Vagina (tissue), 2 donors: ENCODE measurements at regions not wholly inside any gene's neighbourhood (a gene's known extent, or its start where the extent isn't known, plus 50 kb on each side); places are given as distances from the start of the nearest gene placed in this dataset.

Source experiments
- DNase-seq, 2 donors: peaks; one replicate each; pipeline ENCODE4 v3.0.0-alpha.2; 2017; ENCODE audit errors: extremely low spot score in 2 of 2
- H3K27ac ChIP-seq: fragments of 200-600 bp; sonication (generic); one replicate; pipeline ENCODE4 v1.5.1; 2019
- H3K27me3 ChIP-seq: fragments of 200-600 bp; sonication (generic); one replicate; pipeline ENCODE4 v1.5.1; 2019
- H3K36me3 ChIP-seq, 2 donors: fragments of 200-600 bp; sonication (generic); one replicate each; pipeline ENCODE4 v1.5.1; 2017 to 2019
- H3K4me1 ChIP-seq: fragments of 200-600 bp; sonication (generic); one replicate; pipeline ENCODE4 v1.5.1; 2019
- H3K4me3 ChIP-seq, 2 donors: fragments of 200-600 bp; sonication (generic); 1 replicate in 1 of 2; 2 replicates in 1 of 2; pipeline ENCODE4 v1.5.1; 2016 to 2019
- H3K9me3 ChIP-seq: fragments of 200-600 bp; sonication (generic); one replicate; pipeline ENCODE4 v1.5.1; 2019
- POLR2A ChIP-seq, 2 donors: fragments of 450-650 bp; IDR thresholded peaks; one replicate each; pipeline ENCODE4 v1.6.1; 2017; ENCODE audit warnings: antibody characterized with exemption in 2 of 2, mild to moderate bottlenecking in 2 of 2, moderate library complexity in 2 of 2
- POLR2AphosphoS5 ChIP-seq, 2 donors: sonication (generic); formaldehyde crosslinking; IDR thresholded peaks; one replicate each; pipeline ENCODE4 v1.9.0; 2017; ENCODE audit warnings: antibody characterized with exemption in 2 of 2, mild to moderate bottlenecking in 2 of 2, low read depth in 1 of 2; ENCODE audit not compliant: insufficient read depth in 1 of 2
- intact Hi-C: fragments of 100-400 bp; cut with DNase I; formaldehyde crosslinking; loops from one replicate; pipeline ENCODE4 v1.15.1; 2023
- TF ChIP-seq, protein P1 (sequence below), 3 experiments: fragments of 450-650 bp in 2 of 3; fragments of 200-600 bp in 1 of 3; sonication (generic) in 1 of 3; IDR thresholded peaks; one replicate each; pipeline ENCODE4 v1.5.1; 2017 to 2019; ENCODE audit warnings: antibody characterized with exemption in 3 of 3, mild to moderate bottlenecking in 2 of 3, moderate library complexity in 2 of 3

DNA sequence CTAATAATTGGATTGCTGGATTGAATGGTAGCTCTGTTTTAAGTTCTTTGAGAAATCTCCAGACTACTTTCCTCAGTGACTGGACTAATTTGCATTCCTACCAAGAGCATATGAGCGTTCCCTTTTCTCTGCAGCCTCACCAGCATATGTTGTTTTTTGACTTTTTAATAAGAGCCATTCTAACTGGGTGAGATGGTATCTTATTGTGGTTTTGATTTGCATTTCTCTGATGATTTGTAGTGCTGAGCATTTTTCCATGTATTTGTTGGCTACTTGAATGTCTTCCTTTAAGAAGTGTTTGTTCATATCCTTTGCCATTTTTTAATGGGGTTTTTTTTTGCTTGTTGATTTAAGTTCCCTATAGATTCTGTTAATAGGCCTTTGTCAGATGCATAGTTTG lies 94.7 kb upstream of the AHI1 start:
- Histone ChIP-seq H3K27ac (no peak overlapping the region), H3K4me3 (no peak overlapping the region), H3K36me3 (no peaks in the 10 kb centered on the region), H3K9me3 (no peaks in the 10 kb centered on the region), H3K4me1 (no peaks in the 10 kb centered on the region), H3K27me3 (no peaks in the 10 kb centered on the region)
- TF ChIP-seq, protein P1, sequence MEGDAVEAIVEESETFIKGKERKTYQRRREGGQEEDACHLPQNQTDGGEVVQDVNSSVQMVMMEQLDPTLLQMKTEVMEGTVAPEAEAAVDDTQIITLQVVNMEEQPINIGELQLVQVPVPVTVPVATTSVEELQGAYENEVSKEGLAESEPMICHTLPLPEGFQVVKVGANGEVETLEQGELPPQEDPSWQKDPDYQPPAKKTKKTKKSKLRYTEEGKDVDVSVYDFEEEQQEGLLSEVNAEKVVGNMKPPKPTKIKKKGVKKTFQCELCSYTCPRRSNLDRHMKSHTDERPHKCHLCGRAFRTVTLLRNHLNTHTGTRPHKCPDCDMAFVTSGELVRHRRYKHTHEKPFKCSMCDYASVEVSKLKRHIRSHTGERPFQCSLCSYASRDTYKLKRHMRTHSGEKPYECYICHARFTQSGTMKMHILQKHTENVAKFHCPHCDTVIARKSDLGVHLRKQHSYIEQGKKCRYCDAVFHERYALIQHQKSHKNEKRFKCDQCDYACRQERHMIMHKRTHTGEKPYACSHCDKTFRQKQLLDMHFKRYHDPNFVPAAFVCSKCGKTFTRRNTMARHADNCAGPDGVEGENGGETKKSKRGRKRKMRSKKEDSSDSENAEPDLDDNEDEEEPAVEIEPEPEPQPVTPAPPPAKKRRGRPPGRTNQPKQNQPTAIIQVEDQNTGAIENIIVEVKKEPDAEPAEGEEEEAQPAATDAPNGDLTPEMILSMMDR (IDR thresholded peaks at IDR 0.05) = no peak
- TF ChIP-seq POLR2A (IDR thresholded peaks at IDR 0.05) = no peak
- intact Hi-C loops = loop anchor here (2.0 kb wide), 1 partner anchor 29 kb away; no protein-coding TSS in a partner anchor
- no peak for DNase-seq

DNA sequence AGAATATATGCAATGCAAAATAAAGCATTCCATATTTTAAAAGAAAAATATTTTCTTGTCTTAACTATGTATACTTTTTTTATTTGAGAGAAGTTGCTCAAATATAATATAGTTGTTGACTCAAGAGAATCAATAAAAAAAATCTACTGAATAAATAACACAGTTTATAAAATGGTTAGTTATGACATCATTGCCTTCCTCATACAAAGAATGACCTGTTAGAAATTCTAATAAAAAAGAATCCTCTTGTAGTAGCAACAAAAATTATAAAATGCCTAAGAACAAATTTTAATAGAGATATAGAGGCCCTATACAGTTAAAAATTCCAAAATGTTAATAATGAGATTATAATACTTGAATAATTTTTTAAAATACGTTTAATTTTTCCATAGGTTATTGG lies 96.5 kb upstream of the AHI1 start:
- H3K4me3 ChIP-seq = no peak overlapping the region
- H3K36me3 ChIP-seq = no peaks in the 10 kb centered on the region
- H3K27ac ChIP-seq = no peak overlapping the region
- no peaks in the 10 kb centered on the region for H3K4me1 ChIP-seq
- no peak for DNase-seq
- TF ChIP-seq POLR2AphosphoS5 (IDR thresholded peaks at IDR 0.05; ENCODE audit: insufficient read depth in 1 of 2, low read depth in 1 of 2) (no peak), POLR2A (IDR thresholded peaks at IDR 0.05) (no peak)
- TF ChIP-seq, protein P1 (IDR thresholded peaks at IDR 0.05) = no peak
- H3K27me3 ChIP-seq = no peaks in the 10 kb centered on the region
- no peaks in the 10 kb centered on the region for H3K9me3 ChIP-seq
- intact Hi-C loops = loop anchor here (2.0 kb wide), 1 partner anchor 27 kb away; no protein-coding TSS in a partner anchor

DNA sequence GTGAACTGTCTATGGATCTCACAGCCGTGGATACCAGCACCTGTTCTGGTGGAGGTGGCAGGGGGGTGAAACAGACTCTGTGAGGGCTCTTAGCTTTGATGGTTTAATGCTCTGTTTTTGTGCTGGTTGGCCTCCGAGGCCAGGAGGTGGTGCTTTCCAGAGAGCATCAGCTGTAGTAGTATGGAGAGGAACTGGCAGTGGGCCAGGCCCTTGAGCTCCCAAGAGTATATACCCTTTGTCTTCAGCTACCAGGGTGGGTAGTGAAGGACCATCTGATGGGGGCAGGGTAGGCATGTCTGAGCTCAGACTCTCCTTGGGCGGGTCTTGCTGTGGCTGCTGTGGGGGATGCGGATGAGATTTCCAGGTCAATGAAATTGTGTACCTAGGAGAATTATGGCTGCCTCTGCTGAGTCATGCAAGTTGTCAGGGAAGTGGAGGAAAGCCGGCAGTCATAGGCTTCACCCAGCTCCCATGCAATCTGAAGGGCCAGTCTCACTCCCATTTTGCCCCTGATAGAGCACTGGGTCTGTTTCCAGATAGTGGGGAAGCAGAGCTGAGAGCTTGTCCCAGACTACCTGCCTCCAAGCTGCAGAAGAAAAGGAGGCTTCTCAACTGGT lies 102.7 kb upstream of the AHI1 start:
- Histone ChIP-seq H3K9me3 (no peaks in the 10 kb centered on the region), H3K27ac (no peak overlapping the region), H3K4me3 (no peak overlapping the region), H3K27me3 (no peaks in the 10 kb centered on the region), H3K36me3 (no peaks in the 10 kb centered on the region), H3K4me1 (no peaks in the 10 kb centered on the region)
- no peak for DNase-seq
- no peak for TF ChIP-seq POLR2AphosphoS5 (IDR thresholded peaks at IDR 0.05; ENCODE audit: insufficient read depth in 1 of 2, low read depth in 1 of 2)
- intact Hi-C loops = no loop called here

DNA sequence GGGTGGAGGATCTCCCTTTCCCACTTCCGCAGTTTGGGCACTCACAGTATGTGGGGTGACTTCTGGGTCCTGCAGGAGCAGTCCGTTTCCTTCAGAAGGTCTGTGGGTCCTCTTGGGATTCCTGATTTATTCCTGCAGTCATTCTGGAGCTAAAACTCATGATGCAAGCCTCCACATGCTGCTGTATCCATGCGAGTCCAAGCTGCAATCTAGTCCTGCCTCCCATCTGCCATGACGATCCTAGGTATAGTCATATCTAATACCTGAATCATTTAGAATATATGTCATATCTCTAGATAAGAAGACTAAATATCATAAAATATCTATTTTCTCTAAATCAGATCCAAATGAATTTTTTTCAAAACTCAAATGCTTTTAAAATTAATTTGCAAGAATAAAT lies 103.4 kb upstream of the AHI1 start:
- Histone ChIP-seq H3K4me3 (no peak overlapping the region), H3K36me3 (no peaks in the 10 kb centered on the region), H3K9me3 (no peaks in the 10 kb centered on the region), H3K27me3 (no peaks in the 10 kb centered on the region), H3K27ac (no peak overlapping the region), H3K4me1 (no peaks in the 10 kb centered on the region)
- intact Hi-C loops = no loop called here
- no peak for DNase-seq
- TF ChIP-seq POLR2A (IDR thresholded peaks at IDR 0.05) (no peak), POLR2AphosphoS5 (IDR thresholded peaks at IDR 0.05; ENCODE audit: insufficient read depth in 1 of 2, low read depth in 1 of 2) (no peak)
- TF ChIP-seq, protein P1 (IDR thresholded peaks at IDR 0.05) = no peak

DNA sequence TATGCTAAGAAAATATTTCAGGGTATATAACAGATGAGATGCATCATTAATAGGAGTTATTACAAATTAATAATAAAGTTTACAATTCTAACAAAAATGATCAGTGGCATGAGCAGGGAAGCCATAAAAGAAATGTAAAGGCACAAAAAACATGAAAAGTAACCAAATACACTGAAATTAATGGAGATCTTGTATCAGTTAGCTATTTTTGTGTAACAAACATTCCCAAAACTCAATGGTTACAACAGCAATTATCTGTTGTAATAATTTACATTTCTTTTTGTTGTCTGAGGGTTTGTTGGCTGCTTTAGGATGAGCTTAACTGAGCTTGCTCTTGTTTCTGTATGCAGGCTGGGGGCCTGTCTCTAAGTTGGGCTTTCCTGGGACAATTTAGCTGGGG lies 104.3 kb upstream of the AHI1 start:
- TF ChIP-seq, protein P1 (IDR thresholded peaks at IDR 0.05) = no peak
- TF ChIP-seq POLR2A (IDR thresholded peaks at IDR 0.05) (no peak), POLR2AphosphoS5 (IDR thresholded peaks at IDR 0.05; ENCODE audit: insufficient read depth in 1 of 2, low read depth in 1 of 2) (no peak)
- intact Hi-C loops = no loop called here
- H3K4me1 ChIP-seq = no peaks in the 10 kb centered on the region
- DNase-seq = no peak
- no peak overlapping the region for H3K4me3 ChIP-seq
- no peaks in the 10 kb centered on the region for H3K36me3 ChIP-seq
- H3K9me3 ChIP-seq = no peaks in the 10 kb centered on the region
- no peak overlapping the region for H3K27ac ChIP-seq
- H3K27me3 ChIP-seq = no peaks in the 10 kb centered on the region
